HepG2 (cell line): ENCODE measurements at regions not wholly inside any gene's neighbourhood (a gene's known extent, or its start where the extent isn't known, plus 50 kb on each side); places are given as distances from the start of the nearest gene placed in this dataset.

ENCODE experiments used
- ARNT ChIP-seq: fragments of 450-650 bp; IDR thresholded peaks from 2 replicates; pipeline ENCODE4 v1.6.1; 2017
- BRCA1 ChIP-seq: sonication (generic); formaldehyde crosslinking; IDR thresholded peaks from 2 replicates; pipeline ENCODE4 v1.4.0; 2020; ENCODE audit warnings: missing genetic modification reagents
- FOXM1 ChIP-seq: sonication (generic); formaldehyde crosslinking; IDR thresholded peaks from 2 replicates; pipeline ENCODE4 v1.5.0; 2020; ENCODE audit warnings: missing genetic modification reagents
- PPARG ChIP-seq: conservative IDR thresholded peaks from 2 replicates; pipeline ENCODE4 v1.6.1; 2016; ENCODE audit warnings: missing biosample characterization, missing genetic modification reagents
- RXRB ChIP-seq: IDR thresholded peaks from 2 replicates; pipeline ENCODE4 v1.6.1; 2016; ENCODE audit warnings: borderline replicate concordance, missing genetic modification reagents, missing compliant biosample characterization
- SALL1 ChIP-seq: sonication (generic); formaldehyde crosslinking; IDR thresholded peaks from 2 replicates; pipeline ENCODE4 v1.8.0; 2022; ENCODE audit warnings: mild to moderate bottlenecking, missing genetic modification reagents
- SNAI1 ChIP-seq: sonication (generic); formaldehyde crosslinking; IDR thresholded peaks from 2 replicates; pipeline ENCODE4 v1.5.0; 2020; ENCODE audit warnings: mild to moderate bottlenecking, missing genetic modification reagents, borderline replicate concordance
- ZFP62 ChIP-seq: sonication (generic); formaldehyde crosslinking; IDR thresholded peaks from 2 replicates; pipeline ENCODE4 v1.4.0; 2020; ENCODE audit warnings: missing genetic modification reagents
- ZNF382 ChIP-seq: sonication (generic); formaldehyde crosslinking; IDR thresholded peaks from 2 replicates; pipeline ENCODE4 v1.5.0; 2020; ENCODE audit warnings: missing genetic modification reagents, mild to moderate bottlenecking, borderline replicate concordance
- ZNF496 ChIP-seq: sonication (generic); formaldehyde crosslinking; IDR thresholded peaks from 2 replicates; pipeline ENCODE4 v1.8.1; 2023; ENCODE audit warnings: mild to moderate bottlenecking, moderate library complexity, missing genetic modification reagents; ENCODE audit not compliant: insufficient replicate concordance
- ZNF563 ChIP-seq: sonication (generic); formaldehyde crosslinking; IDR thresholded peaks from 2 replicates; pipeline ENCODE4 v1.8.0; 2022; ENCODE audit warnings: mild to moderate bottlenecking, moderate library complexity, missing genetic modification reagents
- ZNF850 ChIP-seq: sonication (generic); formaldehyde crosslinking; conservative IDR thresholded peaks from 2 replicates; pipeline ENCODE4 v1.9.0; 2021; ENCODE audit warnings: mild to moderate bottlenecking, missing genetic modification reagents
- TF ChIP-seq, protein P1 (sequence below): sonication (generic); formaldehyde crosslinking; IDR thresholded peaks from one replicate; pipeline ENCODE4 v1.5.1; 2020; ENCODE audit warnings: mild to moderate bottlenecking, missing genetic modification reagents; ENCODE audit errors: not compliant biosample characterization
- TF ChIP-seq, protein P2 (sequence below): sonication (generic); formaldehyde crosslinking; IDR thresholded peaks from 2 replicates; pipeline ENCODE4 v1.4.0; 2020; ENCODE audit warnings: missing genetic modification reagents
- TF ChIP-seq, protein P3 (sequence below): sonication (generic); formaldehyde crosslinking; IDR thresholded peaks from 2 replicates; pipeline ENCODE4 v1.8.0; 2022; ENCODE audit warnings: mild to moderate bottlenecking, missing genetic modification reagents, moderate library complexity
- TF ChIP-seq, protein P4 (sequence below): sonication (generic); formaldehyde crosslinking; IDR thresholded peaks from 2 replicates; pipeline ENCODE4 v1.4.0; 2020; ENCODE audit warnings: missing genetic modification reagents; ENCODE audit errors: not compliant biosample characterization

DNA sequence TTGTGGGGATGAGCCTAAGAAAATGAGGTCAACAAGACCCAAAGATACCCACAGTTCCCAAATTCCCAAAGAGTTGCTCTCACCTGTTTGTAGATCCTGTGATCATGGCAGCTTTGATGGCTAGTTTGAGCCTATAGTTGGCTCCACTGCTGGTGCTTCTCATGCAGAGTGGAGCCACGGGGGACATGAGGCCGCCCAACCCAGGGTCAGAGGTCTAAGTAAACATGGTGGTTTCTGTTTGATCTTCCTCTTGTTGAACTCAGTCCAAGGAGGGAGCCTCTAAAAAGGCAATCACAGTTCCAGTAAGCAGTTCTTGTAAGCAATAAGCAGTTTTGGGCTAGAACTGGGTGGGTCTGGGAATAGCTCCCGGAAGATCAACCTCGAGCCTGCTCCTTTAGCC, 125.6 kb upstream of the DHRS4 start (continued):
- TF ChIP-seq, protein P1, sequence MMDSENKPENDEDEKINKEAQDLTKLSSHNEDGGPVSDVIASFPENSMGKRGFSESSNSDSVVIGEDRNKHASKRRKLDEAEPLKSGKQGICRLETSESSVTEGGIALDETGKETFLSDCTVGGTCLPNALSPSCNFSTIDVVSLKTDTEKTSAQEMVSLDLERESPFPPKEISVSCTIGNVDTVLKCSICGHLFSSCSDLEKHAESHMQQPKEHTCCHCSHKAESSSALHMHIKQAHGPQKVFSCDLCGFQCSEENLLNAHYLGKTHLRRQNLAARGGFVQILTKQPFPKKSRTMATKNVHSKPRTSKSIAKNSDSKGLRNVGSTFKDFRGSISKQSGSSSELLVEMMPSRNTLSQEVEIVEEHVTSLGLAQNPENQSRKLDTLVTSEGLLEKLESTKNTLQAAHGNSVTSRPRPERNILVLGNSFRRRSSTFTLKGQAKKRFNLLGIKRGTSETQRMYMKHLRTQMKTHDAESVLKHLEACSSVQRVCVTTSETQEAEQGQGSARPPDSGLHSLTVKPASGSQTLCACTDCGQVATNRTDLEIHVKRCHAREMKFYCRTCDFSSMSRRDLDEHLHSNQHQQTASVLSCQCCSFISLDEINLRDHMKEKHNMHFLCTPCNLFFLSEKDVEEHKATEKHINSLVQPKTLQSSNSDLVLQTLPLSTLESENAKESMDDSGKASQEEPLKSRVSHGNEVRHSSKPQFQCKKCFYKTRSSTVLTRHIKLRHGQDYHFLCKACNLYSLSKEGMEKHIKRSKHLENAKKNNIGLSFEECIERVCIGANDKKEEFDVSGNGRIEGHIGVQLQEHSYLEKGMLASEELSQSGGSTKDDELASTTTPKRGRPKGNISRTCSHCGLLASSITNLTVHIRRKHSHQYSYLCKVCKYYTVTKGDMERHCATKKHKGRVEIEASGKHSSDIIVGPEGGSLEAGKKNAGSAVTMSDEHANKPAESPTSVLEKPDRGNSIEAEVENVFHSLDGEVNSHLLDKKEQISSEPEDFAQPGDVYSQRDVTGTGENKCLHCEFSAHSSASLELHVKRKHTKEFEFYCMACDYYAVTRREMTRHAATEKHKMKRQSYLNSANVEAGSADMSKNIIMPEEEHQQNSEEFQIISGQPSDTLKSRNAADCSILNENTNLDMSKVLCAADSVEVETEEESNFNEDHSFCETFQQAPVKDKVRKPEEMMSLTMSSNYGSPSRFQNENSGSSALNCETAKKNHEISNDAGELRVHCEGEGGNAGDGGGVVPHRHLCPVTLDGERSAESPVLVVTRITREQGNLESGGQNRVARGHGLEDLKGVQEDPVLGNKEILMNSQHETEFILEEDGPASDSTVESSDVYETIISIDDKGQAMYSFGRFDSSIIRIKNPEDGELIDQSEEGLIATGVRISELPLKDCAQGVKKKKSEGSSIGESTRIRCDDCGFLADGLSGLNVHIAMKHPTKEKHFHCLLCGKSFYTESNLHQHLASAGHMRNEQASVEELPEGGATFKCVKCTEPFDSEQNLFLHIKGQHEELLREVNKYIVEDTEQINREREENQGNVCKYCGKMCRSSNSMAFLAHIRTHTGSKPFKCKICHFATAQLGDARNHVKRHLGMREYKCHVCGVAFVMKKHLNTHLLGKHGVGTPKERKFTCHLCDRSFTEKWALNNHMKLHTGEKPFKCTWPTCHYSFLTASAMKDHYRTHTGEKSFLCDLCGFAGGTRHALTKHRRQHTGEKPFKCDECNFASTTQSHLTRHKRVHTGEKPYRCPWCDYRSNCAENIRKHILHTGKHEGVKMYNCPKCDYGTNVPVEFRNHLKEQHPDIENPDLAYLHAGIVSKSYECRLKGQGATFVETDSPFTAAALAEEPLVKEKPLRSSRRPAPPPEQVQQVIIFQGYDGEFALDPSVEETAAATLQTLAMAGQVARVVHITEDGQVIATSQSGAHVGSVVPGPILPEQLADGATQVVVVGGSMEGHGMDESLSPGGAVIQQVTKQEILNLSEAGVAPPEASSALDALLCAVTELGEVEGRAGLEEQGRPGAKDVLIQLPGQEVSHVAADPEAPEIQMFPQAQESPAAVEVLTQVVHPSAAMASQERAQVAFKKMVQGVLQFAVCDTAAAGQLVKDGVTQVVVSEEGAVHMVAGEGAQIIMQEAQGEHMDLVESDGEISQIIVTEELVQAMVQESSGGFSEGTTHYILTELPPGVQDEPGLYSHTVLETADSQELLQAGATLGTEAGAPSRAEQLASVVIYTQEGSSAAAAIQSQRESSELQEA = no peak
- TF ChIP-seq ZNF496 (CRISPR knock-in tag) (no peak), ZFP62 (CRISPR knock-in tag) (no peak), RXRB (no peak), BRCA1 (no peak), SALL1 (CRISPR knock-in tag) (peak; percentile 52; the same call in 1 of the 2 replicates), PPARG (no peak), ZNF850 (CRISPR knock-in tag) (no peak), FOXM1 (CRISPR knock-in tag) (no peak), ZNF382 (CRISPR knock-in tag) (no peak), ARNT (no peak), SNAI1 (CRISPR knock-in tag) (no peak), ZNF563 (CRISPR knock-in tag) (no peak)
- TF ChIP-seq, protein P2, sequence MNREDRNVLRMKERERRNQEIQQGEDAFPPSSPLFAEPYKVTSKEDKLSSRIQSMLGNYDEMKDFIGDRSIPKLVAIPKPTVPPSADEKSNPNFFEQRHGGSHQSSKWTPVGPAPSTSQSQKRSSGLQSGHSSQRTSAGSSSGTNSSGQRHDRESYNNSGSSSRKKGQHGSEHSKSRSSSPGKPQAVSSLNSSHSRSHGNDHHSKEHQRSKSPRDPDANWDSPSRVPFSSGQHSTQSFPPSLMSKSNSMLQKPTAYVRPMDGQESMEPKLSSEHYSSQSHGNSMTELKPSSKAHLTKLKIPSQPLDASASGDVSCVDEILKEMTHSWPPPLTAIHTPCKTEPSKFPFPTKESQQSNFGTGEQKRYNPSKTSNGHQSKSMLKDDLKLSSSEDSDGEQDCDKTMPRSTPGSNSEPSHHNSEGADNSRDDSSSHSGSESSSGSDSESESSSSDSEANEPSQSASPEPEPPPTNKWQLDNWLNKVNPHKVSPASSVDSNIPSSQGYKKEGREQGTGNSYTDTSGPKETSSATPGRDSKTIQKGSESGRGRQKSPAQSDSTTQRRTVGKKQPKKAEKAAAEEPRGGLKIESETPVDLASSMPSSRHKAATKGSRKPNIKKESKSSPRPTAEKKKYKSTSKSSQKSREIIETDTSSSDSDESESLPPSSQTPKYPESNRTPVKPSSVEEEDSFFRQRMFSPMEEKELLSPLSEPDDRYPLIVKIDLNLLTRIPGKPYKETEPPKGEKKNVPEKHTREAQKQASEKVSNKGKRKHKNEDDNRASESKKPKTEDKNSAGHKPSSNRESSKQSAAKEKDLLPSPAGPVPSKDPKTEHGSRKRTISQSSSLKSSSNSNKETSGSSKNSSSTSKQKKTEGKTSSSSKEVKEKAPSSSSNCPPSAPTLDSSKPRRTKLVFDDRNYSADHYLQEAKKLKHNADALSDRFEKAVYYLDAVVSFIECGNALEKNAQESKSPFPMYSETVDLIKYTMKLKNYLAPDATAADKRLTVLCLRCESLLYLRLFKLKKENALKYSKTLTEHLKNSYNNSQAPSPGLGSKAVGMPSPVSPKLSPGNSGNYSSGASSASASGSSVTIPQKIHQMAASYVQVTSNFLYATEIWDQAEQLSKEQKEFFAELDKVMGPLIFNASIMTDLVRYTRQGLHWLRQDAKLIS = no peak
- TF ChIP-seq, protein P3, sequence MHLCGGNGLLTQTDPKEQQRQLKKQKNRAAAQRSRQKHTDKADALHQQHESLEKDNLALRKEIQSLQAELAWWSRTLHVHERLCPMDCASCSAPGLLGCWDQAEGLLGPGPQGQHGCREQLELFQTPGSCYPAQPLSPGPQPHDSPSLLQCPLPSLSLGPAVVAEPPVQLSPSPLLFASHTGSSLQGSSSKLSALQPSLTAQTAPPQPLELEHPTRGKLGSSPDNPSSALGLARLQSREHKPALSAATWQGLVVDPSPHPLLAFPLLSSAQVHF (CRISPR knock-in tag) = no peak
- TF ChIP-seq, protein P4, sequence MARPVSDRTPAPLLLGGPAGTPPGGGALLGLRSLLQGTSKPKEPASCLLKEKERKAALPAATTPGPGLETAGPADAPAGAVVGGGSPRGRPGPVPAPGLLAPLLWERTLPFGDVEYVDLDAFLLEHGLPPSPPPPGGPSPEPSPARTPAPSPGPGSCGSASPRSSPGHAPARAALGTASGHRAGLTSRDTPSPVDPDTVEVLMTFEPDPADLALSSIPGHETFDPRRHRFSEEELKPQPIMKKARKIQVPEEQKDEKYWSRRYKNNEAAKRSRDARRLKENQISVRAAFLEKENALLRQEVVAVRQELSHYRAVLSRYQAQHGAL (CRISPR knock-in tag) = no peak
